ENCODE measurements at regions not wholly inside any gene's neighbourhood (a gene's known extent, or its start where the extent isn't known, plus 50 kb on each side); places are given as distances from the start of the nearest gene placed in this dataset.

GRCh38 chr5:3392306-3392939 lies 203.2 kb upstream of the IRX1 start:
- no peak overlapping the region for H3K27ac Mint-ChIP-seq
- DNase-seq (no peak), ATAC-seq (peak; percentile 66)
- H3K9me3 Mint-ChIP-seq = peaks cover 0 to 8% of the 10 kb centered on the region in 2 donors
- H3K27me3 Mint-ChIP-seq = peaks cover 8% of the 10 kb centered on the region
- H3K4me1 Mint-ChIP-seq = no peaks in the 10 kb centered on the region
- H3K4me3 Mint-ChIP-seq = no peak overlapping the region

GRCh38 chr5:3391210-3391609 lies 204.4 kb upstream of the IRX1 start:
- H3K4me1 Mint-ChIP-seq = no peaks in the 10 kb centered on the region
- no peak overlapping the region for H3K27ac Mint-ChIP-seq
- peaks cover 0 to 8% of the 10 kb centered on the region in 2 donors for H3K9me3 Mint-ChIP-seq
- no peak for ATAC-seq
- no peak overlapping the region for H3K4me3 Mint-ChIP-seq
- DNase-seq = no peak
- H3K27me3 Mint-ChIP-seq = peaks cover 8% of the 10 kb centered on the region

- Mint-ChIP-seq H3K9me3 (peaks cover 0 to 8% of the 10 kb centered on the region in 2 donors), H3K27me3 (peaks cover 8% of the 10 kb centered on the region), H3K4me1 (no peaks in the 10 kb centered on the region), H3K4me3 (no peak overlapping the region), H3K27ac (no peak overlapping the region)
- ATAC-seq (no peak), DNase-seq (no peak)
These were observed 206.1 kb upstream of the IRX1 start for GRCh38 chr5:3389471-3390026.

- no peak for ATAC-seq
- DNase-seq = no peak
- H3K4me1 Mint-ChIP-seq = no peaks in the 10 kb centered on the region
- H3K4me3 Mint-ChIP-seq = no peak overlapping the region
- H3K27me3 Mint-ChIP-seq = no peaks in the 10 kb centered on the region
- peaks cover 3 to 15% of the 10 kb centered on the region in 2 donors for H3K9me3 Mint-ChIP-seq
- H3K27ac Mint-ChIP-seq = no peak overlapping the region
These were observed 209.0 kb upstream of the IRX1 start for GRCh38 chr5:3386637-3387036.

GRCh38 chr5:3385991-3386519 lies 209.6 kb upstream of the IRX1 start:
- H3K9me3 Mint-ChIP-seq = peaks cover 3 to 18% of the 10 kb centered on the region in 2 donors
- H3K4me1 Mint-ChIP-seq = no peaks in the 10 kb centered on the region
- H3K27ac Mint-ChIP-seq = no peak overlapping the region
- H3K27me3 Mint-ChIP-seq = no peaks in the 10 kb centered on the region
- H3K4me3 Mint-ChIP-seq = no peak overlapping the region
- no peak for DNase-seq
- ATAC-seq = no peak

GRCh38 chr5:3384531-3384930 lies 211.1 kb upstream of the IRX1 start:
- H3K27me3 Mint-ChIP-seq = no peaks in the 10 kb centered on the region
- H3K9me3 Mint-ChIP-seq = peaks cover 3 to 18% of the 10 kb centered on the region in 2 donors
- DNase-seq = no peak
- H3K4me3 Mint-ChIP-seq = no peak overlapping the region
- H3K4me1 Mint-ChIP-seq = no peaks in the 10 kb centered on the region
- ATAC-seq = no peak
- H3K27ac Mint-ChIP-seq = no peak overlapping the region

- H3K4me1 Mint-ChIP-seq = no peaks in the 10 kb centered on the region
- DNase-seq (no peak), ATAC-seq (no peak)
- H3K9me3 Mint-ChIP-seq = peaks cover 3 to 18% of the 10 kb centered on the region in 2 donors
- H3K27ac Mint-ChIP-seq = no peak overlapping the region
- no peaks in the 10 kb centered on the region for H3K27me3 Mint-ChIP-seq
- no peak overlapping the region for H3K4me3 Mint-ChIP-seq
These were observed 212.8 kb upstream of the IRX1 start for GRCh38 chr5:3382782-3383181.

GRCh38 chr5:3382151-3382550 lies 213.5 kb upstream of the IRX1 start:
- Mint-ChIP-seq H3K27ac (no peak overlapping the region), H3K9me3 (peaks cover 3 to 18% of the 10 kb centered on the region in 2 donors), H3K4me1 (no peaks in the 10 kb centered on the region), H3K27me3 (no peaks in the 10 kb centered on the region), H3K4me3 (no peak overlapping the region)
- no peak for DNase-seq
- no peak for ATAC-seq

GRCh38 chr5:3381206-3381825 lies 214.3 kb upstream of the IRX1 start:
- Mint-ChIP-seq H3K9me3 (peaks cover 3 to 18% of the 10 kb centered on the region in 2 donors), H3K27ac (no peak overlapping the region), H3K27me3 (no peaks in the 10 kb centered on the region), H3K4me1 (no peaks in the 10 kb centered on the region), H3K4me3 (no peak overlapping the region)
- ATAC-seq (no peak), DNase-seq (no peak)

- no peaks in the 10 kb centered on the region for H3K27me3 Mint-ChIP-seq
- no peaks in the 10 kb centered on the region for H3K4me1 Mint-ChIP-seq
- ATAC-seq (no peak), DNase-seq (no peak)
- peaks cover 3 to 18% of the 10 kb centered on the region in 2 donors for H3K9me3 Mint-ChIP-seq
- no peak overlapping the region for H3K4me3 Mint-ChIP-seq
- no peak overlapping the region for H3K27ac Mint-ChIP-seq
These were observed 214.9 kb upstream of the IRX1 start for GRCh38 chr5:3380689-3381088.

- no peaks in the 10 kb centered on the region for H3K4me1 Mint-ChIP-seq
- DNase-seq (no peak), ATAC-seq (no peak)
- no peak overlapping the region for H3K4me3 Mint-ChIP-seq
- no peak overlapping the region for H3K27ac Mint-ChIP-seq
- no peaks in the 10 kb centered on the region for H3K27me3 Mint-ChIP-seq
- peaks cover 7 to 26% of the 10 kb centered on the region in 2 donors for H3K9me3 Mint-ChIP-seq
These were observed 217.8 kb upstream of the IRX1 start for GRCh38 chr5:3377831-3378230.

GRCh38 chr5:3377176-3377575 lies 218.5 kb upstream of the IRX1 start:
- Mint-ChIP-seq H3K9me3 (peaks cover 10 to 26% of the 10 kb centered on the region in 2 donors), H3K4me1 (no peaks in the 10 kb centered on the region), H3K27ac (no peak overlapping the region), H3K4me3 (no peak overlapping the region), H3K27me3 (no peaks in the 10 kb centered on the region)
- ATAC-seq = no peak
- no peak for DNase-seq

- no peak overlapping the region for H3K4me3 Mint-ChIP-seq
- DNase-seq = no peak
- no peaks in the 10 kb centered on the region for H3K4me1 Mint-ChIP-seq
- H3K27ac Mint-ChIP-seq = no peak overlapping the region
- no peak for ATAC-seq
- no peaks in the 10 kb centered on the region for H3K27me3 Mint-ChIP-seq
- H3K9me3 Mint-ChIP-seq = peaks cover 12 to 23% of the 10 kb centered on the region in 2 donors
These were observed 219.0 kb upstream of the IRX1 start for GRCh38 chr5:3376611-3377010.

- H3K9me3 Mint-ChIP-seq = peaks cover 12 to 20% of the 10 kb centered on the region in 2 donors
- ATAC-seq = no peak
- H3K27ac Mint-ChIP-seq = no peak overlapping the region
- no peak for DNase-seq
- no peaks in the 10 kb centered on the region for H3K27me3 Mint-ChIP-seq
- no peaks in the 10 kb centered on the region for H3K4me1 Mint-ChIP-seq
- no peak overlapping the region for H3K4me3 Mint-ChIP-seq
These were observed 219.9 kb upstream of the IRX1 start for GRCh38 chr5:3375586-3376311.

GRCh38 chr5:3373391-3373790 lies 222.2 kb upstream of the IRX1 start:
- H3K4me1 Mint-ChIP-seq = no peaks in the 10 kb centered on the region
- no peaks in the 10 kb centered on the region for H3K27me3 Mint-ChIP-seq
- H3K27ac Mint-ChIP-seq = no peak overlapping the region
- H3K4me3 Mint-ChIP-seq = no peak overlapping the region
- ATAC-seq (no peak), DNase-seq (no peak)
- peaks cover 19 to 20% of the 10 kb centered on the region in 2 donors for H3K9me3 Mint-ChIP-seq

- Mint-ChIP-seq H3K27me3 (no peaks in the 10 kb centered on the region), H3K4me1 (no peaks in the 10 kb centered on the region), H3K9me3 (peaks cover 19 to 20% of the 10 kb centered on the region in 2 donors), H3K4me3 (no peak overlapping the region), H3K27ac (no peak overlapping the region)
- no peak for ATAC-seq
- no peak for DNase-seq
These were observed 223.3 kb upstream of the IRX1 start for GRCh38 chr5:3372289-3372688.

All from stimulated activated naive CD8-positive, alpha-beta T cell treated with anti-CD3 and anti-CD28 coated beads, Interleukin-15, amount 100 ng/mL, for 72 hours (primary cell).